ENCODE measurements at regions not wholly inside any gene's neighbourhood (a gene's known extent, or its start where the extent isn't known, plus 50 kb on each side); places are given as distances from the start of the nearest gene placed in this dataset.
"Not testable (repeated sequence)": the region's sequence is repeated elsewhere in the genome, so short reads cannot be mapped to it uniquely, and the experiment has no call there.

- Mint-ChIP-seq H3K27me3 (peaks cover 0 to 4% (median 0%) of the 10 kb centered on the region in 3 donors), H3K27ac (no peak overlapping the region), H3K4me1 (no peaks in the 10 kb centered on the region), H3K36me3 (no peaks in the 10 kb centered on the region), H3K9me3 (no peaks in the 10 kb centered on the region), H3K4me3 (no peak overlapping the region)
- ATAC-seq (ENCODE audit: low read depth in 2 of 2) (no peak), DNase-seq (no peak)
These were observed 136.3 kb upstream of the PZP start for GRCh38 chr12:9344541-9344940.

- no peak overlapping the region for H3K4me3 Mint-ChIP-seq
- H3K27me3 Mint-ChIP-seq, result peaks cover 0 to 8% (median 0%) of the 10 kb centered on the region in 3 donors
- ATAC-seq (ENCODE audit: low read depth in 2 of 2) (no peak), DNase-seq (no peak)
- no peaks in the 10 kb centered on the region for H3K36me3 Mint-ChIP-seq
- H3K4me1 Mint-ChIP-seq, result no peaks in the 10 kb centered on the region
- no peaks in the 10 kb centered on the region for H3K9me3 Mint-ChIP-seq
- H3K27ac Mint-ChIP-seq, result no peak overlapping the region
These were observed 135.5 kb upstream of the PZP start for GRCh38 chr12:9343731-9344130.

- Mint-ChIP-seq H3K4me3 (no peak overlapping the region), H3K9me3 (peaks cover 0 to 3% (median 0%) of the 10 kb centered on the region in 7 donors), H3K27ac (no peak overlapping the region)
These were observed 134.6 kb upstream of the PZP start for GRCh38 chr12:9342614-9343353.

GRCh38 chr12:9341260-9341585, 133.0 kb upstream of the PZP start:
- Mint-ChIP-seq H3K36me3 (peaks cover 0 to 4% of the 10 kb centered on the region in 2 donors), H3K4me1 (no peaks in the 10 kb centered on the region), H3K4me3 (no peak overlapping the region), H3K27me3 (peaks cover 0 to 10% (median 0%) of the 10 kb centered on the region in 3 donors), H3K9me3 (peaks cover 3 to 13% (median 8%) of the 10 kb centered on the region in 7 donors), H3K27ac (no peak overlapping the region)
- ATAC-seq (ENCODE audit: low read depth in 2 of 2), result no peak
- DNase-seq, result no peak

More at GRCh38 chr12:9342614-9343353, 134.6 kb upstream of the PZP start:
- peaks cover 0 to 6% (median 0%) of the 10 kb centered on the region in 3 donors for H3K27me3 Mint-ChIP-seq
- no peak for ATAC-seq (ENCODE audit: low read depth in 2 of 2)
- H3K36me3 Mint-ChIP-seq, result no peaks in the 10 kb centered on the region
- no peaks in the 10 kb centered on the region for H3K4me1 Mint-ChIP-seq
- no peak for DNase-seq

GRCh38 chr12:9340422-9341259, 132.4 kb upstream of the PZP start:
- H3K4me1 Mint-ChIP-seq, result no peaks in the 10 kb centered on the region
- no peak overlapping the region for H3K27ac Mint-ChIP-seq
- no peak for DNase-seq
- H3K36me3 Mint-ChIP-seq, result peaks cover 0 to 8% of the 10 kb centered on the region in 2 donors
- H3K27me3 Mint-ChIP-seq, result peaks cover 0 to 10% (median 0%) of the 10 kb centered on the region in 3 donors
- no peak for ATAC-seq (ENCODE audit: low read depth in 2 of 2)
- H3K9me3 Mint-ChIP-seq, result peaks cover 4 to 14% (median 8%) of the 10 kb centered on the region in 7 donors
- H3K4me3 Mint-ChIP-seq, result no peak overlapping the region

- DNase-seq, result no peak
- Mint-ChIP-seq H3K27me3 (peaks cover 0 to 19% (median 9%) of the 10 kb centered on the region in 3 donors), H3K4me3 (no peak overlapping the region), H3K4me1 (peaks cover 0 to 8% (median 5%) of the 10 kb centered on the region in 3 donors), H3K27ac (no peak overlapping the region), H3K36me3 (peaks cover 0 to 8% of the 10 kb centered on the region in 2 donors), H3K9me3 (peaks cover 4 to 14% (median 8%) of the 10 kb centered on the region in 7 donors)
- no peak for ATAC-seq (ENCODE audit: low read depth in 2 of 2)
These were observed 129.5 kb upstream of the PZP start for GRCh38 chr12:9337656-9338055.

- peaks cover 4 to 14% (median 8%) of the 10 kb centered on the region in 7 donors for H3K9me3 Mint-ChIP-seq
- ATAC-seq (ENCODE audit: low read depth in 2 of 2); H3K4me1 Mint-ChIP-seq; H3K36me3 Mint-ChIP-seq; H3K27ac Mint-ChIP-seq; DNase-seq: not testable (repeated sequence)
- peak overlapping the region in 1 of 8 donors; percentile 23 for H3K4me3 Mint-ChIP-seq
- H3K27me3 Mint-ChIP-seq, result peaks cover 0 to 20% (median 9%) of the 10 kb centered on the region in 3 donors
These were observed 128.3 kb upstream of the PZP start for GRCh38 chr12:9336375-9337011.

- no peak for ATAC-seq (ENCODE audit: low read depth in 2 of 2)
- H3K27ac Mint-ChIP-seq, result no peak overlapping the region
- H3K9me3 Mint-ChIP-seq, result peaks cover 4 to 14% (median 8%) of the 10 kb centered on the region in 7 donors
- no peak for DNase-seq
- H3K27me3 Mint-ChIP-seq, result peaks cover 0 to 24% (median 13%) of the 10 kb centered on the region in 3 donors
- no peak overlapping the region for H3K4me3 Mint-ChIP-seq
- peaks cover 5 to 13% (median 11%) of the 10 kb centered on the region in 3 donors for H3K4me1 Mint-ChIP-seq
- H3K36me3 Mint-ChIP-seq, result peaks cover 0 to 8% of the 10 kb centered on the region in 2 donors
These were observed 127.7 kb upstream of the PZP start for GRCh38 chr12:9335867-9336266.

GRCh38 chr12:9334964-9335363, 126.8 kb upstream of the PZP start:
- Mint-ChIP-seq H3K4me1 (peaks cover 5 to 13% (median 11%) of the 10 kb centered on the region in 3 donors), H3K36me3 (peaks cover 0 to 8% of the 10 kb centered on the region in 2 donors), H3K27me3 (peaks cover 0 to 24% (median 13%) of the 10 kb centered on the region in 3 donors), H3K27ac (no peak overlapping the region), H3K4me3 (no peak overlapping the region), H3K9me3 (peaks cover 4 to 14% (median 8%) of the 10 kb centered on the region in 7 donors)
- no peak for ATAC-seq (ENCODE audit: low read depth in 2 of 2)
- DNase-seq, result no peak

GRCh38 chr12:9334041-9334692, 126.0 kb upstream of the PZP start:
- H3K4me1 Mint-ChIP-seq, result peaks cover 5 to 13% (median 11%) of the 10 kb centered on the region in 3 donors
- H3K4me3 Mint-ChIP-seq, result no peak overlapping the region
- DNase-seq, result no peak
- no peak for ATAC-seq (ENCODE audit: low read depth in 2 of 2)
- peak overlapping the region in 1 of 6 donors; percentile 37 for H3K27ac Mint-ChIP-seq
- H3K9me3 Mint-ChIP-seq, result peaks cover 4 to 14% (median 8%) of the 10 kb centered on the region in 7 donors
- peaks cover 0 to 22% (median 13%) of the 10 kb centered on the region in 3 donors for H3K27me3 Mint-ChIP-seq
- H3K36me3 Mint-ChIP-seq, result peaks cover 0 to 8% of the 10 kb centered on the region in 2 donors

GRCh38 chr12:9333161-9333560, 125.0 kb upstream of the PZP start:
- peaks cover 5 to 13% (median 11%) of the 10 kb centered on the region in 3 donors for H3K4me1 Mint-ChIP-seq
- peaks cover 0 to 8% of the 10 kb centered on the region in 2 donors for H3K36me3 Mint-ChIP-seq
- peaks cover 0 to 21% (median 13%) of the 10 kb centered on the region in 3 donors for H3K27me3 Mint-ChIP-seq
- DNase-seq (no peak), ATAC-seq (ENCODE audit: low read depth in 2 of 2) (no peak)
- H3K27ac Mint-ChIP-seq, result peak overlapping the region in 1 of 6 donors; percentile 42
- H3K9me3 Mint-ChIP-seq, result peaks cover 4 to 13% (median 8%) of the 10 kb centered on the region in 7 donors
- H3K4me3 Mint-ChIP-seq, result no peak overlapping the region

- H3K36me3 Mint-ChIP-seq, result peaks cover 0 to 8% of the 10 kb centered on the region in 2 donors
- peaks cover 4 to 13% (median 8%) of the 10 kb centered on the region in 7 donors for H3K9me3 Mint-ChIP-seq
- ATAC-seq (ENCODE audit: low read depth in 2 of 2) (no peak), DNase-seq (no peak)
- peaks cover 0 to 16% (median 13%) of the 10 kb centered on the region in 3 donors for H3K27me3 Mint-ChIP-seq
- H3K4me1 Mint-ChIP-seq, result peaks cover 5 to 13% (median 11%) of the 10 kb centered on the region in 3 donors
- H3K4me3 Mint-ChIP-seq, result no peak overlapping the region
- peak overlapping the region in 1 of 6 donors; percentile 69 for H3K27ac Mint-ChIP-seq
These were observed 124.4 kb upstream of the PZP start for GRCh38 chr12:9332564-9332963.
